ENCODE measurements at regions not wholly inside any gene's neighbourhood (a gene's known extent, or its start where the extent isn't known, plus 50 kb on each side); places are given as distances from the start of the nearest gene placed in this dataset.

- H3K4me3 Mint-ChIP-seq (ENCODE audit: unreplicated experiment), result no peak overlapping the region
- H3K9me3 Mint-ChIP-seq (ENCODE audit: low read depth), result no peaks in the 10 kb centered on the region
- no peaks in the 10 kb centered on the region for H3K4me1 Mint-ChIP-seq (ENCODE audit: low read depth)
- H3K27ac Mint-ChIP-seq (ENCODE audit: unreplicated experiment), result no peak overlapping the region
- no peaks in the 10 kb centered on the region for H3K27me3 Mint-ChIP-seq (ENCODE audit: low read depth)
- no peak for DNase-seq (ENCODE audit: low spot score)
- no peak for TF ChIP-seq CTCF (IDR thresholded peaks at IDR 0.05)
- no peaks in the 10 kb centered on the region for H3K36me3 Mint-ChIP-seq (ENCODE audit: low read depth)
These were observed 853.6 kb downstream of the C6orf118 start for GRCh38 chr6:164455835-164456234.

- DNase-seq (ENCODE audit: low spot score), result no peak
- no peaks in the 10 kb centered on the region for H3K9me3 Mint-ChIP-seq (ENCODE audit: low read depth)
- H3K4me1 Mint-ChIP-seq (ENCODE audit: low read depth), result no peaks in the 10 kb centered on the region
- H3K4me3 Mint-ChIP-seq (ENCODE audit: unreplicated experiment), result no peak overlapping the region
- no peak overlapping the region for H3K27ac Mint-ChIP-seq (ENCODE audit: unreplicated experiment)
- no peaks in the 10 kb centered on the region for H3K36me3 Mint-ChIP-seq (ENCODE audit: low read depth)
- TF ChIP-seq CTCF (IDR thresholded peaks at IDR 0.05), result no peak
- H3K27me3 Mint-ChIP-seq (ENCODE audit: low read depth), result no peaks in the 10 kb centered on the region
These were observed 855.6 kb downstream of the C6orf118 start for GRCh38 chr6:164453835-164454234.

- Mint-ChIP-seq H3K4me3 (ENCODE audit: unreplicated experiment) (no peak overlapping the region), H3K9me3 (ENCODE audit: low read depth) (peaks cover 15% of the 10 kb centered on the region), H3K4me1 (ENCODE audit: low read depth) (no peaks in the 10 kb centered on the region), H3K36me3 (ENCODE audit: low read depth) (no peaks in the 10 kb centered on the region), H3K27me3 (ENCODE audit: low read depth) (no peaks in the 10 kb centered on the region), H3K27ac (ENCODE audit: unreplicated experiment) (no peak overlapping the region)
- DNase-seq (ENCODE audit: low spot score), result no peak
- no peak for TF ChIP-seq CTCF (IDR thresholded peaks at IDR 0.05)
These were observed 866.8 kb downstream of the C6orf118 start for GRCh38 chr6:164442572-164442971.

- no peak for DNase-seq (ENCODE audit: low spot score)
- H3K4me1 Mint-ChIP-seq (ENCODE audit: low read depth), result no peaks in the 10 kb centered on the region
- no peaks in the 10 kb centered on the region for H3K36me3 Mint-ChIP-seq (ENCODE audit: low read depth)
- peaks cover 15% of the 10 kb centered on the region for H3K9me3 Mint-ChIP-seq (ENCODE audit: low read depth)
- TF ChIP-seq CTCF (IDR thresholded peaks at IDR 0.05), result no peak
- no peak overlapping the region for H3K4me3 Mint-ChIP-seq (ENCODE audit: unreplicated experiment)
- no peak overlapping the region for H3K27ac Mint-ChIP-seq (ENCODE audit: unreplicated experiment)
- no peaks in the 10 kb centered on the region for H3K27me3 Mint-ChIP-seq (ENCODE audit: low read depth)
These were observed 870.1 kb downstream of the C6orf118 start for GRCh38 chr6:164439331-164439730.

- DNase-seq (ENCODE audit: low spot score), result no peak
- Mint-ChIP-seq H3K9me3 (ENCODE audit: low read depth) (peaks cover 4% of the 10 kb centered on the region), H3K27ac (ENCODE audit: unreplicated experiment) (no peak overlapping the region), H3K27me3 (ENCODE audit: low read depth) (no peaks in the 10 kb centered on the region), H3K36me3 (ENCODE audit: low read depth) (no peaks in the 10 kb centered on the region), H3K4me3 (ENCODE audit: unreplicated experiment) (no peak overlapping the region), H3K4me1 (ENCODE audit: low read depth) (no peaks in the 10 kb centered on the region)
- TF ChIP-seq CTCF (IDR thresholded peaks at IDR 0.05), result no peak
These were observed 872.4 kb downstream of the C6orf118 start for GRCh38 chr6:164436976-164437375.
